T-cell (primary cell): ENCODE measurements at regions not wholly inside any gene's neighbourhood (a gene's known extent, or its start where the extent isn't known, plus 50 kb on each side); places are given as distances from the start of the nearest gene placed in this dataset.
"Not testable (repeated sequence)": the region's sequence is repeated elsewhere in the genome, so short reads cannot be mapped to it uniquely, and the experiment has no call there.

ENCODE experiments used
- ATAC-seq, 4 experiments: fragments of 200-7000 bp in 3 of 4; fragments of 150-1000 bp in 1 of 4; cut with Tn5 transposase; replicated peaks in 1 of 4; 1 replicate in 3 of 4; 2 replicates in 1 of 4; pipeline ENCODE4 v1.10.0; 2021; ENCODE audit warnings: moderate library complexity in 3 of 4, mild to moderate bottlenecking in 2 of 4, moderate number of reproducible peaks in 1 of 4
- CTCF ChIA-PET, 2 donors: fragments of 300-600 bp; sonication (Branson Sonifier 250); formaldehyde crosslinking; loops; one replicate each; lab custom pipeline; 2022; ENCODE audit warnings: antibody characterized with exemption in 2 of 2; lab: Charles Lee
- POLR2A ChIA-PET, 2 donors: fragments of 300-600 bp; sonication (Branson Sonifier 250); formaldehyde crosslinking; loops; one replicate each; lab custom pipeline; 2022; ENCODE audit warnings: antibody characterized with exemption in 2 of 2; lab: Charles Lee
- DNase-seq, 35 experiments: peaks; one replicate each; pipeline versions ENCODE4 v3.0.0 to v3.0.0-alpha.2; 2013 to 2023
- H3K27ac ChIP-seq: one replicate; pipeline ENCODE4 v1.5.1; 2013; ENCODE audit warnings: low read length
- H3K27me3 ChIP-seq, 2 experiments: replicated peaks in 1 of 2; 1 replicate in 1 of 2; 2 replicates in 1 of 2; pipeline versions ENCODE4 v1.6.1 to v1.7.0; 2013; ENCODE audit warnings: low read length in 1 of 2, mixed read lengths in 1 of 2; ENCODE audit not compliant: control insufficient read depth in 2 of 2, insufficient read depth in 2 of 2; ENCODE audit errors: extremely low read depth in 1 of 2
- H3K36me3 ChIP-seq, 2 donors: 1 replicate in 1 of 2; 2 replicates in 1 of 2; pipeline versions ENCODE4 v1.6.1 to v1.7.0; 2013; ENCODE audit warnings: low read length in 1 of 2; ENCODE audit not compliant: control insufficient read depth in 2 of 2, insufficient read depth in 1 of 2; ENCODE audit errors: extremely low read depth in 1 of 2
- H3K4me1 ChIP-seq, 2 experiments: 1 replicate in 1 of 2; 2 replicates in 1 of 2; pipeline versions ENCODE4 v1.6.1 to v1.7.0; 2013; ENCODE audit warnings: low read length in 2 of 2, mixed read lengths in 1 of 2; ENCODE audit not compliant: insufficient read depth in 2 of 2, control insufficient read depth in 1 of 2; ENCODE audit errors: extremely low read depth in 1 of 2
- H3K4me3 ChIP-seq, 2 donors: 1 replicate in 1 of 2; 2 replicates in 1 of 2; pipeline versions ENCODE4 v1.5.1 to v1.7.0; 2013; ENCODE audit warnings: mild to moderate bottlenecking in 2 of 2, low read length in 1 of 2, moderate library complexity in 1 of 2; ENCODE audit not compliant: control insufficient read depth in 1 of 2; ENCODE audit errors: extremely low read depth in 1 of 2
- H3K9me3 ChIP-seq: 2 replicates; pipeline ENCODE4 v1.7.0; 2013
- H3K27ac Mint-ChIP-seq, 2 donors: one replicate each; pipeline ENCODE4 v1.8.0; 2020 to 2021; ENCODE audit warnings: mild to moderate bottlenecking in 2 of 2, mixed read lengths in 2 of 2
- H3K27me3 Mint-ChIP-seq, 2 donors: one replicate each; pipeline ENCODE4 v1.8.0; 2021 to 2022; ENCODE audit warnings: mixed read lengths in 2 of 2
- H3K36me3 Mint-ChIP-seq: one replicate; pipeline ENCODE4 v1.8.0; 2021; ENCODE audit warnings: mixed read lengths
- H3K4me1 Mint-ChIP-seq, 3 donors: one replicate each; pipeline ENCODE4 v1.8.0; 2020 to 2022; ENCODE audit warnings: mixed read lengths in 3 of 3, mild to moderate bottlenecking in 1 of 3
- H3K4me3 Mint-ChIP-seq, 3 donors: one replicate each; pipeline ENCODE4 v1.8.0; 2020 to 2022; ENCODE audit warnings: mild to moderate bottlenecking in 3 of 3, mixed read lengths in 3 of 3, moderate library complexity in 3 of 3
- H3K9me3 Mint-ChIP-seq, 3 donors: one replicate each; pipeline ENCODE4 v1.8.0; 2020 to 2022; ENCODE audit warnings: mixed read lengths in 3 of 3
- WGBS: methylation state at CpG from one replicate; pipeline ENCODE4 v1.1.5; 2013; ENCODE audit warnings: missing lambda C conversion rate; ENCODE audit not compliant: insufficient coverage; 5-methylcytosine and 5-hydroxymethylcytosine counted together

GRCh38 chr3:56926947-56927282 is 125.2 kb upstream of the ARHGEF3 start:
- no peaks in the 10 kb centered on the region for H3K27me3 Mint-ChIP-seq
- Histone ChIP-seq H3K9me3 (no peaks in the 10 kb centered on the region), H3K36me3 (no peaks in the 10 kb centered on the region), H3K27me3 (no peaks in the 10 kb centered on the region), H3K4me3 (no peak overlapping the region), H3K27ac (peak overlapping the region; percentile 32), H3K4me1 (peaks cover 56 to 65% of the 10 kb centered on the region in 2 experiments)
- ChIA-PET POLR2A (no interaction called here), CTCF (no interaction called here)
- H3K27ac Mint-ChIP-seq: peak overlapping the region; percentile 73 to 98
- DNase-seq: no peak
- H3K36me3 Mint-ChIP-seq: no peaks in the 10 kb centered on the region
- no peak for ATAC-seq
- WGBS: 86% methylated on average over 1 of the region's 2 CpGs
- no peaks in the 10 kb centered on the region for H3K9me3 Mint-ChIP-seq
- H3K4me1 Mint-ChIP-seq: peaks cover 80 to 93% (median 87%) of the 10 kb centered on the region in 3 donors
- H3K4me3 Mint-ChIP-seq: no peak overlapping the region

- POLR2A ChIA-PET: no interaction called here
- WGBS: 67% methylated on average over 3 of the region's 3 CpGs
- Histone ChIP-seq H3K36me3 (no peaks in the 10 kb centered on the region), H3K4me3 (no peak overlapping the region), H3K27me3 (no peaks in the 10 kb centered on the region), H3K27ac (peak overlapping the region; percentile 32), H3K4me1 (peaks cover 61 to 69% of the 10 kb centered on the region in 2 experiments), H3K9me3 (no peaks in the 10 kb centered on the region)
- H3K27ac Mint-ChIP-seq: peak overlapping the region; percentile 82 to 98
- CTCF ChIA-PET: no interaction called here
- peak overlapping the region in 1 of 3 donors; percentile 73 for H3K4me3 Mint-ChIP-seq
- ATAC-seq (no peak), DNase-seq (no peak)
- H3K9me3 Mint-ChIP-seq: no peaks in the 10 kb centered on the region
- peaks cover 85 to 94% (median 90%) of the 10 kb centered on the region in 3 donors for H3K4me1 Mint-ChIP-seq
- no peaks in the 10 kb centered on the region for H3K36me3 Mint-ChIP-seq
- H3K27me3 Mint-ChIP-seq: no peaks in the 10 kb centered on the region
Observed at GRCh38 chr3:56926243-56926946, 124.6 kb upstream of the ARHGEF3 start.

GRCh38 chr3:56924700-56925099 is 123.0 kb upstream of the ARHGEF3 start:
- POLR2A ChIA-PET: interaction anchor here (0.6 to 1.0 kb wide), 4 partner anchors 8 to 276 kb away, joined by 3 read pairs; no protein-coding TSS in a partner anchor
- CTCF ChIA-PET: interaction anchor here in 1 of 2 donors (0.6 kb wide), 1 partner anchor 69 kb away, joined by 8 read pairs; no protein-coding TSS in a partner anchor
- H3K27ac ChIP-seq: peak overlapping the region; percentile 96

GRCh38 chr3:56923526-56924224 is 121.9 kb upstream of the ARHGEF3 start:
- ChIA-PET CTCF (no interaction called here), POLR2A (interaction anchor here in 1 of 2 donors (0.9 kb wide), 2 partner anchors 8 to 12 kb away, joined by 3 read pairs; no protein-coding TSS in a partner anchor)
- H3K27ac ChIP-seq: peak overlapping the region; percentile 96
- no peaks in the 10 kb centered on the region for H3K36me3 Mint-ChIP-seq
- no peaks in the 10 kb centered on the region for H3K9me3 ChIP-seq
- peak; percentile 72 to 91 (median 77) for ATAC-seq
- H3K4me3 Mint-ChIP-seq: peak overlapping the region; percentile 45 to 73 (median 67)
- DNase-seq: peak in 32 of 35 experiments; percentile 20 to 82 (median 46)
- no peak overlapping the region for H3K4me3 ChIP-seq
- peaks cover 61 to 73% of the 10 kb centered on the region in 2 experiments for H3K4me1 ChIP-seq
- H3K27ac Mint-ChIP-seq: peak overlapping the region; percentile 95 to 98
- no peaks in the 10 kb centered on the region for H3K27me3 Mint-ChIP-seq
- H3K4me1 Mint-ChIP-seq: peaks cover 81 to 87% (median 82%) of the 10 kb centered on the region in 3 donors
- WGBS: no CpG with 5 or more reads among the region's 3 CpGs
- H3K36me3 ChIP-seq: no peaks in the 10 kb centered on the region
- no peaks in the 10 kb centered on the region for H3K27me3 ChIP-seq
- no peaks in the 10 kb centered on the region for H3K9me3 Mint-ChIP-seq

More at GRCh38 chr3:56924700-56925099, 123.0 kb upstream of the ARHGEF3 start:
- H3K4me1 Mint-ChIP-seq: peaks cover 82 to 87% (median 82%) of the 10 kb centered on the region in 3 donors
- WGBS: 100% methylated on average over 1 of the region's 1 CpG
- H3K4me3 ChIP-seq, H3K27me3 Mint-ChIP-seq, DNase-seq, ATAC-seq, H3K36me3 Mint-ChIP-seq, H3K9me3 ChIP-seq, H3K27me3 ChIP-seq, H3K36me3 ChIP-seq, H3K9me3 Mint-ChIP-seq: not testable (repeated sequence)
- peak overlapping the region; percentile 95 to 98 for H3K27ac Mint-ChIP-seq
- H3K4me3 Mint-ChIP-seq: peak overlapping the region in 1 of 3 donors; percentile 73
- peaks cover 63 to 70% of the 10 kb centered on the region in 2 experiments for H3K4me1 ChIP-seq

GRCh38 chr3:56921573-56922453 is 120.1 kb upstream of the ARHGEF3 start:
- peak overlapping the region; percentile 68 for H3K27ac ChIP-seq
- H3K9me3 Mint-ChIP-seq: no peaks in the 10 kb centered on the region
- peak overlapping the region; percentile 22 to 55 for H3K4me3 ChIP-seq
- ATAC-seq (peak in 3 of 4 experiments; percentile 18 to 28 (median 21)), DNase-seq (peak in 1 of 35 experiments; percentile 43)
- WGBS: 0% methylated on average over 2 of the region's 7 CpGs
- H3K36me3 ChIP-seq: no peaks in the 10 kb centered on the region
- H3K36me3 Mint-ChIP-seq: no peaks in the 10 kb centered on the region
- H3K27me3 Mint-ChIP-seq: no peaks in the 10 kb centered on the region
- H3K27me3 ChIP-seq: no peaks in the 10 kb centered on the region
- CTCF ChIA-PET: interaction anchor here (0.6 to 1.3 kb wide), 4 partner anchors 33 to 217 kb away, joined by 3 to 5 read pairs (median 4); no protein-coding TSS in a partner anchor
- no peaks in the 10 kb centered on the region for H3K9me3 ChIP-seq
- peaks cover 66 to 76% of the 10 kb centered on the region in 2 experiments for H3K4me1 ChIP-seq
- POLR2A ChIA-PET: interaction anchor here (0.6 to 0.7 kb wide), 4 partner anchors 9 to 1397 kb away, joined by 5 read pairs; no protein-coding TSS in a partner anchor
- H3K4me3 Mint-ChIP-seq: peak overlapping the region; percentile 75 to 83 (median 82)
- H3K4me1 Mint-ChIP-seq: peaks cover 87 to 89% (median 87%) of the 10 kb centered on the region in 3 donors
- peak overlapping the region; percentile 98 to 100 for H3K27ac Mint-ChIP-seq
